Activated T-cell treated with anti-CD3 and anti-CD28 coated beads for 1 hour (primary cell): ENCODE measurements at regions not wholly inside any gene's neighbourhood (a gene's known extent, or its start where the extent isn't known, plus 50 kb on each side); places are given as distances from the start of the nearest gene placed in this dataset.
"Not testable (repeated sequence)": the region's sequence is repeated elsewhere in the genome, so short reads cannot be mapped to it uniquely, and the experiment has no call there.

ENCODE experiments used
- DNase-seq: peaks from one replicate; pipeline ENCODE4 v3.0.0-alpha.2; 2020; ENCODE audit warnings: low read depth

DNA sequence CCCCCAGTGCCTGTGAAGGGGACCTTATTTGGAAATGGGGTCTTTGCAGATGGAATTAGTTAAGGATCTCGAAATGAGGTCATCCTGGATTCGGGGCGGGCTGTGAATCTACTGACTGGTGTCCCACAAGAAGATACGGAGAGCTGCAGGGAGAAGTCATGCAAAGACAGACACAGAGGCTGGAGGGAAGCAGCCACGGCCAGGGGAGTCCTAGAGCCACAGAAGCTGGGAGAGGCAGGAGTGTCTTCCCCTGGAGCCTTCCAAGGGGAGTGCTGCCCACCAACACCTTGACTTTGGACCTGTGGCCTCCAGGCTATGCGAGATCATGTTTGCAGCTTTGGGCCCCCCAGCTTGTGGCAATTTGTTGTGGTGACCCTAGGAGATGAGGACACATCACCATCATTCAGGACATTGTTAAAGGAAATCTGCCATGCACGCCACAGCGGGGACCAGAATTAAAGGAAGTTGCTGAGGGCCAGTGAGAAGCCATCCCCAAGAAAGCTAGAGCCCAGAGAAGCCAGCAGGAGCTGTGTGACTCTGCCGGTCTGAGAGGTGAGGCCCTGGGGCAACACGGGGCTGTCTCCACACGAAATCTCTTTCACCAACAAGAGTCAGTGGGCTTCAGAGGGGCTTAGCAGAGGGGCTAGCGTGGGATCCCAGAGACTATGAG lies 434.7 kb downstream of the BRD1 start:
- DNase-seq, result no peak

DNA sequence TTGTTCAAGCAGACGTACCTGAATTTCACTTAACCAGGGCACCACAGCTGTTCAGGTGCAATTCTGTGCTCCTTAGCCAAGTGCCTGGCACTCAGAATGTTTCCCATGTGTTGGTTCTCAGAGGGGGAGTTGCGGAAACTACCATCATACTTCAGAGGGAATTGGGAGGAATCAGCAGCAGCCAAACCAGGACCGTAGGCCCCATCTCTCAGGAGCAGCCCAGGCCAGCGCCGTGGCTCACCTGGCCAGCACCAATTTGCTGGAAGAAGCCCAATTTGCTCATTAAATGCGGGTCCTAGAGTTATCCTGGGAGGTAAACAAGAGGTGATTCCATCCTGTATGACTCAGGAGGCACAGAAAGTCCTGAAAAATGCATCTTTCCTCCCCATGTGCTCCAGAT lies 435.4 kb downstream of the BRD1 start:
- no peak for DNase-seq

DNA sequence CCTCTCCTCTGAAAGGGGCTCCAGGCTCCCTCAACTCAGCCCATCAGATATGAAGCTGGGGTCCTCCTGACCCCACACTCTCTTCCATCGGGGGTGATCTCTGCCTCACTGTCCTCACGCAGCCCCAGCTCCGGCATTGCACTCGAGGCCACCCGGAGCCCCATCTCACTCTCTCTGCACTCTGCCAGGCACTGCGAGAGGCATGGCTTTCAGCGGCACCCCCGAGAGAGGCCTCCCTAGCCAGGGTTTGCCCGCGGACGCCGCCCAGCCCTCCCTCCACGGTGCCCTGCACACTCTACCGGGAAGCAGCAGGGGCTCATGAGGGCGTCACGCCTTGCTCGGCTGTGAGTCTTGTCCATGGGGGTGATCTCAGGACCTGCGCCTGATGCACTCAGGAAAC lies 436.2 kb downstream of the BRD1 start:
- DNase-seq, result no peak

DNA sequence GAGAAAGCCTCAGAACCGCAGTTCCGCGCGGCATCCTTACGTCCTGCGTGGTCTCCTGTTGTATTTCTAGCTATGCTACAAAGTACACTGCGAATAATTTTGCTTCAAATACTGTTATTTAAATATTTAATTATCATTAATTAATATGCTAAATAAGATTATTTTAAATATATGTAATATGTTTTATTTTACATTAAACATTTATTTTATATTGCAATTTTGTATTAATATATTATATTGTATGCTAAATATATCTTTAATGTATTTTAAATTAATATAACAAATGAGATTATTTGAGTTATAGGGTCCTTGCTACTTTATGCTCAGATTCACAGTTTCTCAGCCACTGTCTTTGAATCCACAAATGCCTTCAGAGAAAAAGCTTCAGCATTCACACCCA lies 436.7 kb downstream of the BRD1 start:
- DNase-seq, result no peak

DNA sequence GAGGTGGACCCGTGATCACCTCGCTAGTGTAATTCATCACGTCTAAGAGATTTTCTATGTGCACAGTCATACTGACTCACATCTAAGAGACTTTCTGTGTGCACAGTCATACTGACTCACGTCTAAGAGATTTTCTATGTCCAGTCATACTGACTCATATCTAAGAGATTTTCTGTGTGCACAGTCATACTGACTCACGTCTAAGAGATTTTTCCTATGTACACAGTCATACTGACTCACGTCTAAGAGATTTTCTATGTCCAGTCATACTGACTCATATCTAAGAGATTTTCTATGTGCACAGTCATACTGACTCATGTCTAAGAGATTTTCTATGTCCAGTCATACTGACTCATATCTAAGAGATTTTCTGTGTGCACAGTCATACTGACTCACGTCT lies 443.8 kb downstream of the BRD1 start:
- DNase-seq, result not testable (repeated sequence)

DNA sequence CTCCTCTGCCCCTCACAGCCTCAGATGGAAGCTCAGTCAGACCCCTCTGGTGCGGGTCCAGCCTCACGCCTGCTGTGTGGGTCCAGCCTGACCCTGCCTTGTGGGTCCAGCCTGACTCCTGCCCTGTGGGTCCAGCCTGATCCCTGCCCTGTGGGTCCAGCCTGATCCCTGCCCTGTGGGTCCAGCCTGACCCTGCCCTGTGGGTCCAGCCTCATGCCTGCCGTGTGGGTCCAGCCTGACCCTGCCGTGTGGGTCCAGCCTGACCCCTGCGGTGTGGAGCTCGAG lies 445.3 kb downstream of the BRD1 start:
- no peak for DNase-seq

DNA sequence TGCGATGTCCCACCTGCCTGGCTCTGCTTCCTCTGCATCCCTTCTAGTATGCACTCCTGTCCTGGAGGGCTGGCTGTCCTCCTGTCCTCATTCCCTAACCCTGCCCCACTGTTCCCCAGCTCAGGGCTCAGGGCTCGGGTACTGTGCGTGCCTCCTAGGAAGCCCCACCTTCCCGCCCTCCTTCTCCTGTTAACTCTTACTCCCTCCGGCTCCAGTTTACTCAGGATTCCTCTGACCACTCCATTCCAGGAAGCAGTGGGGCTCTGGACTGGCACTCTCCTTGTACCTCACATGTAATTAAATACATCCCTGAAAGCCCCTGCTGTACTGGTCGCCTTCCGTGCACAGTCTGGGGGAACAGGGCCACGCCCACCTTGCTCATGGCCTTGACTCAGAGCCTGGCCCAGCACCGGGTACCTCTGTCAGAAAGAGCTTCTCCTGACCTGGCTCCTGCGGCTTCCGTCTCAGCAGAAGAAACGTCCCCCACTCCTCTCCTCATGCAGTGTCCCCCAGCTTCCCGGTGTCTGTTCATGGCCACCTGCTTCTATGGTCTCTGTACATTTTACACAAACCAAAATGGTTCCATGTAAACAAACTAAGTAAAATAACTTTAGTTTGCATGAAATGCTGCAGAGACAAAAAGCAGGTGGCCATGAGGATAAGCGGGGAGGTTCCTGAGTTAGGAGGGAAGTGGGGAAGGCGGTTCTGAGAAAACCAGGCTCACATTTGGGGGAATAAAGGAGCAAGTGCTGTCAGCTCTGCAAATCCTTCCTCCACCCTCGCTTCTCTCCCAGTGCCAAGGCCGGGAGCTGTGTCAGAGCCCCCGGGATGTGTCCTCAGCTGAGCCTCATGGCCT lies 445.9 kb downstream of the BRD1 start:
- no peak for DNase-seq

DNA sequence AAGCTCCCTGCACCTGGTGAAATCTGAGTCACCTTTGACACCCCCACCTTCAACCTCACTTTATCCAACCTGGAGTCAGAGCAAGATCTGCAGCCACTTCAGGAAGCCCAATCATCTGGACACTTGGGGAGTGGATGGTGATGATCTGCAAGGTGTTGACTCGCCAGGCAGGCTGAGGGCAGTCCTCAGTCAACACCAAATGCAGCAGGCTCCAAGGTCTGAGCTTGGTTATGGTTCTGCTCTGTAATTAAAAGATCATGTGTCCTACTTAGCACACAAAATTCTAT lies 446.9 kb downstream of the BRD1 start:
- DNase-seq, result no peak

DNA sequence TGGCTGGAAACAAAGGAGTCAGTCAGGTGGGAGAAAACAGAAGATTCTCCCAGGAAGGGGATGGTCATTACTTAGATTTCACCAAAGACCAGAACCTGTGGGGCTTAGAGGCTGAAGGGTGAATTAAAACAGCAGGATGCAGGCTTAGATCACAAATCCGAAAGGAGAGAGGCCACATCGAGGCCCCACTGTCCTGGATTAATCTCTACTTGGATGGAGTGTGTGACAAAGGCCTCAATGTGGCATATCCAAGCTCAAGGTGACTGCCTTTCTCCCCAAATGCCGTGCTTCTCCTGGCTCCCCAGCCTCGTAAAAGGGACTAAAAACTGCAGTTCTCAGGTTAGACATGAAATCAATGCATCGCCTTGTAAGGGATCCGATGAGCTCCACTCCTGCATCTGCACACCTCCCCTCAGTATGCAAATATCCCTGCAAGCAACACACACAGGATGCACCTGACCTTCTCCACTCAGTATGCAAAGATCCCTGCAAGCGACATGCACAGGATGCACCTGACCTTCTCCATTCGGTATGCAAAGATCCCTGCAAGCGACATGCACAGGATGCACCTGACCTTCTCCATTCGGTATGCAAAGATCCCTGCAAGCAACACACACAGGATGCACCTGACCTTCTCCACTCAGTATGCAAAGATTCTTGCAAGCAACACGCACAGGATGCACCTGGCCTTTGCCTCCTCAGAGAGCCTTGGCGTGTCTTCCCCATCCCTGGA lies 447.4 kb downstream of the BRD1 start:
- no peak for DNase-seq

DNA sequence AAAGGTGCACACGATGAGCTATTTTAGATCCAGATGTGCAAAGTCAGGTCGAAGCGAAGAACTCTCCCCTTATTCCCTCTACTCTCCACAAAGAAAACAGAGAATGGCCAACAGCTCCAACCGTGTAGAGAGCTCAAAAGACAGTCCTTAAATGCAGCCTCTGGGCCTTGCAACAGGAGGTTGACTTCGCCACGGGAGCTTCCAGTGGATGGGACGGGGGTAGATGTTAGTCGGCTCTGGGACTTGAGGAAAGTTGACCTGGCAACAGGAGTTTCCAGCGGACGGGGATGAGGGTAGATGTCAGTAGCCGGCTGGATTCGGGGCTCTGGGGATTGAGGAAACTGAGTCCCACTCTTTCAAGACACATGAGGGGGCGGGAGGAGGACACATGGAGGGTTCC lies 450.4 kb downstream of the BRD1 start:
- DNase-seq, result no peak

DNA sequence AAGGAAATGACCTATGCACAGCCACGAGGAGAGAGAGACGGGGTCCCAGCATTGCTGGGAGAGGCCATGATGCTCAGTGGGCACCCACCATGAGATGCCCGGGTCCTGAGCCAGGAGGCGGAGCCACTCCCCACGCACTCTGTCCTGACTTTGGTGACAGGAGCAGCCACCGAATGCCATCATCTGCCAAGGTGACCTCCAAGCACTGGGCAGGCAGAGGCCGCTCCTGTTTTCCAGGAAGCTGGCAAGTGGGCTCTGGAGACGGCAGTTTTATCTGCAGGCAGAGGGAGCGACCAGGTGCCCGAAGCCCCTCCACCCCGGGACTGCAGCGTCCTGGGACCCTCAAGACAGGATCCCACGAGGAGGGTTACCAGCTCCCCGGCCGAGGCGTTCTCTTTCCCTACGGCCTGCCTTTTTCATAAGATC lies 453.9 kb downstream of the BRD1 start:
- DNase-seq, result no peak

DNA sequence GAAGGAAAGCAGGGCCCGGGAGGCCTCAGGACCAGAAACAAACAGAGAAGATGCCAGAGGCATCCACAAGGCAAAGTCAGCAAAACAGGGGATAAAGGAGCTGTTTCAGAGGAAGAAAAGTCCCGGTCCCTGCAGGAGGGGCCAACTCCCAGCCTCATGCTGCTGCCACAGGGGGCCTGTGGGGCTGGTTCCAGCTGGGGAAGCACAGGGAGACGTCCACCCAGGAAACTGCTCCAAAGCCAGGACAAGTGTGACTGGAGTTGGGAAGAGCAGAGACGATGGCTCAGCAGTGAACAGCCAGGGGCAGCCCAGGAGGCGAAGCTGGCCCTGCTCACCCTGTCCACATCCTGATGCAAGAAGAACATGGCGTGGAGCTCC lies 454.4 kb downstream of the BRD1 start:
- DNase-seq, result no peak

DNA sequence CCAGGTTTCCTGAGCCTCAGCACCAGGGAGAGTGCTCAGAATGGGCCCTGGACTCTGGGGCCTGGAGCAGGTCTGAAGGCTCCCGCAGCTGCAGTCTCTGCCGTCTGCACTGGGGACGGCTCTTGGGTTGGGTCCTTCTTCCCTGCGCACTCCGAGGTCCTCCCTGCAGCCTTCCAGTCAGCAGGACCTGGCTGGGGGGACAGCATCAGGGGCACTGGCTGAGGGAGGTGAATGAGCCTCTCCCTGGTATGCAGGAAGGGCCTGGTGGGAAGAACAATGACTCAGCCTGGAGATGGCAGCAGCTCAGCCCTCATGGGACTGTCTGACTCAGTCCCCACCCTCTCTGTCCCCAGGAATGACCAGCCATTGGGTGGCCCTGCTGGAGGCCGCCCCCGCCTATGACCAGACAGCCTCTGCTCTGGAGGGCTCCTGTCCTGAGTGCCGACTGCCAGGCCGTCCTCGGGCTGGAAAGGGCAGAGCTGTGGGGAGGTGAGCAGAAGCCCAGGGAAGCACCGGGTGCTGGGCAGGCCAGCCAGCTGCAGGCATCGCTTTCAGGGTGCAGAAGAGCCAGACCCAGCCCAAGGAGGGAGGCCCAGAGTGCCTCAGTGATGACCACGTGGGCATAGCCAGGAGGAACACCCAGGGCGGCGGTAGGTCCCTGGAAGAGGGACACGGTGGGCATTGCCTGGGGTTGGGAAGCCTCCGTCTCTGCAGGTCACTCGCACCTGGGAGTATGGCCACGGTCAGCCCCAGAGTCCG lies 455.0 kb downstream of the BRD1 start:
- no peak for DNase-seq

DNA sequence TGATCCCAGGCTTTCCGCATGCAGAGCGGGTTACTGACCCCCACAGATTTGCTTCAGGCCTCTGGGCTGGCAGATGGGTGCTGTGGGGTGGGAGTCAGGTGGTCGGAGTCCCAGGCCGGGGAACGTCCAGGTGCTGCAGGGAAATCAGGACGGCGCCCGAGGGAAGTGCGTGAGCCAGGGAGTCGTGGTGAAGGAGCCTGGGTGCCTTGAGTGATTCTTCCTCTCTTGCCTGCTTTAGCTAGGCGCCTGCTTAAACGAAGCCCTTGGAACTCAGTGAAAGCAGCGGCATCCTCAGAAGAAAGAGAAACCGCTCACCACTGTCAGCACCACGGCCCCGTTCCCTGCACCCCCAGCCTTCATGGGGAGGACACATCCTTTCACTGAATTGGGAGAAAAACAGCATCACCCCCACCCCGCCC lies 455.6 kb downstream of the BRD1 start:
- no peak for DNase-seq

DNA sequence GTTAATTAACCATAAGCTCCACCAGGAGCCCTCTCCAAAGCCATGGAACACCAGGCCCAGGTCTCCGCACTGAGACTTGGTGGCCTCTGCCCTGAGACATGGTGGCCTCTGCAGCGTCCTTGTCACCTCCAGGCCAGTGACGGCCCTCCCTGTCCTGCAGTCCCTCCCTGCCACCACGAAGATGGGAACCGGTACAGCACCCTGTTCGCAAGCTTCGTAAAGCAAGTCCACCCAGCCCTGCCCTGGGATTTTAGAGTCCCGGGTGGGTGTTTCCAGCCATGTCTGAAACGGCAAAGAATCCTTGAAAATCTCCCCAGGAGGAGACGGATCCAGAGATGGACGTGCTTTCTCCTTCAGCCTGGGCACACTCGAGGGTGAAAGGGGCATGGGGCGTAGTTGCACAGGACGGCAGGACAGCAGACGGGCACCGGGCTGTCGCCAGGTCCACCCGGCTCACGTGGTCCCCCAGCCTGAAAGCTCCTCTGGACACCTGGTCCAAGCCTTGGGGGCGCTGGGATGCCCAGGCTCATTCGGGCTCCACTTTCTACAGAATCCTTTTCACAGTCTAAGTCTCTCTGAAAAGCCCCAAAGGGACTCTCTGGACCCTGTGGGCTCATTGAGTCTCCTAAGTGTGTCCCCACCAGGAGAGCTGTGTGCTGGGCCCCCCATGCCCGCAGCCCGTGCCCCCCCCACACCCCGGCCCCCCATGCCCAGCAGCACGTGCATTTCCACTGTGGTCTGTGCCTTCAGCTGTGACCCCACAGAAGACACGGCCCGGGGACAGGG lies 456.2 kb downstream of the BRD1 start:
- no peak for DNase-seq

DNA sequence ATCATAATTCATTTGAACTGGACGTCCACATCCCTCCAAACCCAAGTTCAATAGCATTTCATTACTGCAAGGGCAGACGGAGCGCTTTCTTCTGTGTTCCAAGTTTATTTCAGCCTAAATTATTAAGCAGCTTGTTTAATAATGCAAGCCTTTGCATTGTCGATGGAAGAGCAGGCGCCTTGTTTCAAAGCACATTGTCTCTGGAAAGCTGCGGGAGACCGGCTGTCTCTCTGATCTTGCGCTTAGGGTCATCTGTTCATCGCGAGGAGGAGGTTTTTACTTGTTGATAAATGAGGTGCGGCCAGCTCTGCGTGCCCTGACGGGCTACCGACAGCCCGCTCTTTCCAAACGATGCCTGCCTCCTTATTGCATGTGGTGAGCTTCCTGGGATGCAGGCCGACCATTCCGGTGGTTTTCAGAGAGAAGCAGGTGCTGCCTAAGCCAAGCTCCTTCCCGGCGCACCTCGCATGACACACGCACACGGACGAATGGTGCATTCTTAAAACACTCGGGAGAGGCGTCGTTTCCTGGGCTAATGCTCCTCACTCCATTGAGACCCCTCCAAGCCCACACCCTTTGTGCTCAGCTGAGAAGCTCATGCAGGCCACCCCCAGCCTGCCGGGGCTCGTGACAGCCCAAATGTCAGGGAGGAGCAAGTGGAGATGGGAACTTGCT lies 456.9 kb downstream of the BRD1 start:
- no peak for DNase-seq

DNA sequence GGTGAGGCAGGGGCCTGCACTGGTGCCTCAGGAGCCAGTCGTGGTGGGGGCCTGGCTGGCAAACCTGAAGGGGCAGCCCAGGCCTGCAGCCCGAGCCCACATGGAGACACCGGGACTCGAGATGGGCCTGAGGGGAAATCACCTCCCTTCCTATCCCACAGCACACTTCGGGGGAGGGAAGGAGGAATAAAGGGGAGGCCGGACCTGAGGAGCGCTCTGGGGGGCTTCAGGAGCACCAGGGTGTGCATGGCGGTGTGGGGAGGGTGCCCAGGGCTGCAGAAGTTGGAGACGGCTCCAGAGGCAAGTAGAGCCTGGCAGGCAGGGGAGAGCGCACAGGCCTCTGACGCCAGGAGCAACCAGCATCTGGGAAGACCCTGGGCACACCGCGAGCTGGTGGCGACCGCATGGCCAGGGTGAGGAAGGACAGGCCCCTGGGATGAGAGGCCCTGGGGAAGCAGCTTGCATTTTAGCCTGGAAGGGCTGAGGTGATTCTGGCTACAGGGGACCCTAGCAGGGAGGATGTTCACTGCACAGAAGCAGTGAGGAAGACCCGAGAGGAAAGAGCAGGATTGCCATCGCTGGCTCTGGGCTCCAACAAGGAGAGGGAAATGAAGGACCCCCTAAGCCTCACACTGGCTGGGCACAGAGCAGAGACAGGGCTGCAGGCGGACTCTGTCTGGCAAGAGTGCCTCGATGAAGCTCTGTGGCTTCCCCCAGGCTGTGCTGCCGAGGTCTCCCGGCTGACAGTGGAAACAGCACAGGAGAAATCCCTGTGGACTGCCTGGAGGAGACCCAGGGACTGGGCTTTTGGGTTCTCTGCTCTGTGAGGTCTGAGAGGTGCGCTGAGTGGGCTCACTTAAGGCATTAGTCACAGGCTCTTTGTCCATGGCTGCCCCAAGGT lies 457.7 kb downstream of the BRD1 start:
- DNase-seq, result no peak

DNA sequence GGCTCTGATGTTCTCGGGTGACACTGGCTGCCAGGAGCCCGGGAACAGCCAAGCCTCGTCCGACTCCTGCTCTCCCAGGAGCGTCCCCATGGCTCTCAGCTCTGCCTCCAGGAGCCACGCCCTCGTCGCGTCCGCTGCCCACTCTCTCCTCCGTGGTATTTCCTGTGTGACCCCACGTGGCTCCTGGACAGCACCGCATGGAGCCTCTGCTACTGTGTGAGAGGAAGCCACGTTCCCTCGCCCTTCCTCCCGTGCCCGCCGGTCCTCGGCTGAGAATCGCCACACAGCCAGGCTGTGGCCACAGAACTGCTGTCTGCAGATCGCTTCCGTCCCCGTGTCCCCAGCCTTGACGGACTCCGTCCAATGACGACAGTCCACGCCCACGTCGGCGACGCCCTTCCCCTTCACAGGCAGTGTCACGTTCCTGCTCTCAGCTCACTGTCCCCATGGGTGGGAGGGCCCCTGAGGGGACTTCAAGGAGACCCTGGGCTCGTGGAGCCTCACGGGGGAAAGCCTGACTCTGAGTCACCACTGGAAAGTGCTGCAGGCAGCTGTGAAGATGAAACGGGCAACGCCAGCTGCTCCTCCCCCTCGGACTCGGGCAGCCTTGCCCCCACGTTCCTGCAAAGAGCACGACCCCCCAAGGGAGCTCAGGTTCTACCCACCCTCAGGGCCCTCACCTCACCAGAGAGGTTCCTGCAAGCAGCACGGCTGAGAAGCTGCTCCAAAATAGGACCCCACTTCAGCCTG lies 458.5 kb downstream of the BRD1 start:
- no peak for DNase-seq

DNA sequence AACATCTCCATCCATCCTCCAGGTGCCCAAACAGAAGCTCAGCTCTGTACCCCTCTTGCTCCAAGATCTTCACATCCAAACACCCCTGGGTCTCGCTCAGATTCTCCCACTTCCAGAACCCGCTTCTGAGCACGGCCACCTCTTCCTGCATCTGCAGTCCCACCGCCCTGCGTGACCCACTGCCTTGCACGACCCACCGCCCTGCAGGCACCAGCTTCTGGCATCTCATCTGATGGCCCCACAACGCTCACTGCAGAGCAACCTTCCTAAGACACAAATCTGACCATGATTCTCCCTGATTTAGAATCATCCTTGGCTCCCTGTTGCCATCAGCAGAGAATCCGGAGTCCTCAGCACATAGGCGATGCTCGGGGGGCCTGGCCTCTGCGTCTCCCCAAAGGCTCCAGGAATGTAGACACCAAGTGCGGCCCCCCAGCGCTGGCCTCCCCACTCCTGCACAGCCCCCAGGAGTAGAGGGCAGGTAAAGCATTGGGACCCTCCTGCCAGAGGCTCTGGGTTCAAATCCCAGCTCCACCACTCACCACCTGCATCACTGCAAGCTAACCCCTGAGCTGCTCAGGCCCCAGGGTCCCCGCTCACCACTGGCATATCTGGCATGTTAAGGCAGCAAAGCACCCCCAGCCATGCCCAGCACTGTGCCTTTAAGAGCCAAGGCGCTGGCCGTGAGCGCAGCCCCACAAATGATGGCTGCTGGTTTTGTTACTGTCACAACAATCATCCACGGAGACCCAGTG lies 459.3 kb downstream of the BRD1 start:
- no peak for DNase-seq
